K562 (cell line): ENCODE measurements at regions not wholly inside any gene's neighbourhood (a gene's known extent, or its start where the extent isn't known, plus 50 kb on each side); places are given as distances from the start of the nearest gene placed in this dataset.

ENCODE experiments used
- ATAC-seq: fragments of 200-7000 bp; cut with Tn5 transposase; 3 replicates; pipeline ENCODE4 v1.9.1; 2020; ENCODE audit warnings: moderate library complexity
- BruUV-seq: library from RNA; stranded (reverse); fragments of 400-500 nt; replicated peaks from 2 replicates; lab custom pipeline; 2021; lab: Mats Ljungman, UMichigan
- CTCF ChIA-PET: fragments of 300-600 bp; formaldehyde crosslinking; extraction: SDS; loops from one replicate; lab custom pipeline; 2021; ENCODE audit warnings: low intra/inter-chr PET ratio; lab: Yijun Ruan, JAX
- POLR2A ChIA-PET: fragments of 300-600, 350-650 bp; sonication (Branson Sonifier 250); formaldehyde crosslinking; extraction: SDS; loops from one replicate; lab custom pipeline; 2021; ENCODE audit warnings: antibody characterized with exemption, inconsistent platforms; lab: Yijun Ruan, JAX
- DNase-seq, 4 experiments: peaks; one replicate each; pipeline versions ENCODE4 v3.0.0 to v3.0.0-alpha.2; 2011 to 2018; ENCODE audit warnings: low spot score in 3 of 4, mixed read lengths in 3 of 4; ENCODE audit errors: extremely low read depth in 1 of 4
- FAIRE-seq: peaks from 2 replicates; lab custom pipeline; 2011; peaks lifted over from hg19 to GRCh38; lab: Jason Lieb, UNC
- H2AFZ ChIP-seq: 2 replicates; pipeline ENCODE4 v1.6.0; 2011; ENCODE audit warnings: low read depth, low read length, control low read depth, inconsistent platforms
- H3K27ac ChIP-seq: fragments of 200-600 bp; 3 replicates; pipeline ENCODE4 v1.8.0; 2011; ENCODE audit warnings: low read depth, mild to moderate bottlenecking, control low read depth, inconsistent platforms, low read length, moderate library complexity, mixed read lengths; ENCODE audit errors: extremely low read depth
- H3K27me3 ChIP-seq, 2 experiments: fragments of 300-600 bp in 1 of 2; 2 replicates in 1 of 2; 3 replicates in 1 of 2; pipeline versions ENCODE4 v1.6.0 to v1.8.0; 2011; ENCODE audit warnings: inconsistent platforms in 2 of 2, low read length in 2 of 2, mild to moderate bottlenecking in 1 of 2, mixed read lengths in 1 of 2, moderate library complexity in 1 of 2; ENCODE audit not compliant: control insufficient read depth in 2 of 2, insufficient read depth in 2 of 2
- H3K36me3 ChIP-seq: fragments of 300-600 bp; 3 replicates; pipeline ENCODE4 v1.8.0; 2011; ENCODE audit warnings: mild to moderate bottlenecking, low read length, inconsistent platforms; ENCODE audit not compliant: control insufficient read depth, insufficient read depth
- H3K4me1 ChIP-seq, 2 experiments: fragments of 200-600 bp in 1 of 2; replicated peaks in 1 of 2; 2 replicates in 1 of 2; 3 replicates in 1 of 2; pipeline versions ENCODE4 v1.5.1 to v1.8.0; 2011; ENCODE audit warnings: inconsistent platforms in 2 of 2, low read length in 2 of 2, mild to moderate bottlenecking in 1 of 2, mixed read lengths in 1 of 2, moderate library complexity in 1 of 2; ENCODE audit not compliant: control insufficient read depth in 2 of 2, insufficient read depth in 2 of 2
- H3K4me2 ChIP-seq: 2 replicates; pipeline ENCODE4 v1.6.1; 2011; ENCODE audit warnings: low read length, control low read depth, inconsistent platforms, mixed read lengths; ENCODE audit not compliant: insufficient read depth
- H3K4me3 ChIP-seq: fragments of 200-600 bp; sonication (generic), shearing (Covaris generic); 2 replicates; pipeline ENCODE4 v1.5.1; 2016; ENCODE audit warnings: control low read depth, inconsistent platforms
- H3K79me2 ChIP-seq: fragments of 200-600 bp; 3 replicates; pipeline ENCODE4 v1.8.0; 2011; ENCODE audit warnings: low read length, inconsistent platforms; ENCODE audit not compliant: control insufficient read depth, insufficient read depth
- H3K9ac ChIP-seq, 2 experiments: 2 replicates each; pipeline versions ENCODE4 v1.6.0 to v1.6.1; 2011; ENCODE audit warnings: low read depth in 2 of 2, low read length in 2 of 2, control low read depth in 1 of 2, inconsistent platforms in 1 of 2, mild to moderate bottlenecking in 1 of 2, mixed read lengths in 1 of 2; ENCODE audit not compliant: insufficient read depth in 1 of 2
- H3K9me1 ChIP-seq: one replicate; pipeline ENCODE4 v1.6.0; 2011; ENCODE audit warnings: inconsistent platforms, mild to moderate bottlenecking, low read length, moderate library complexity; ENCODE audit not compliant: control insufficient read depth, insufficient read depth
- H3K9me3 ChIP-seq: replicated peaks from 2 replicates; pipeline ENCODE4 v1.5.1; 2011; ENCODE audit warnings: low read depth, low read length, inconsistent platforms; ENCODE audit not compliant: control insufficient read depth, insufficient read depth
- H4K20me1 ChIP-seq: replicated peaks from 2 replicates; pipeline ENCODE4 v1.6.1; 2011; ENCODE audit warnings: low read length, inconsistent platforms, mixed read lengths; ENCODE audit not compliant: control insufficient read depth, insufficient read depth
- ATF1 ChIP-seq, 2 experiments: fragments of 450-650 bp in 1 of 2; IDR thresholded peaks; 2 replicates each; pipeline ENCODE4 v1.6.1; 2016; ENCODE audit warnings: missing compliant biosample characterization in 1 of 2, missing genetic modification characterization in 1 of 2
- BHLHE40 ChIP-seq: IDR thresholded peaks from 2 replicates; pipeline ENCODE4 v1.6.1; 2011; ENCODE audit warnings: low read length, improper control_type of control experiment
- CBX2 ChIP-seq: fragments of 200-600 bp; sonication (generic); IDR thresholded peaks from one replicate; pipeline ENCODE4 v1.6.1; 2012; ENCODE audit warnings: mild to moderate bottlenecking, low read length, inconsistent platforms; ENCODE audit not compliant: insufficient read depth, poor library complexity, severe bottlenecking
- CHD1 ChIP-seq: fragments of 200-600 bp; sonication (generic); IDR thresholded peaks from one replicate; pipeline ENCODE4 v1.6.1; 2012; ENCODE audit warnings: mild to moderate bottlenecking, moderate library complexity, low read length, inconsistent platforms
- DIDO1 ChIP-seq: fragments of 450-650 bp; IDR thresholded peaks from 2 replicates; pipeline ENCODE4 v1.6.1; 2016; ENCODE audit warnings: low read depth, missing biosample characterization, missing genetic modification characterization
- ETV6 ChIP-seq, 3 experiments: fragments of 150-350 bp in 1 of 3; sonication (generic) in 1 of 3; formaldehyde crosslinking in 1 of 3; IDR thresholded peaks; 2 replicates each; pipeline versions ENCODE4 v1.6.1 to v1.8.0; 2014 to 2022; ENCODE audit warnings: borderline replicate concordance in 2 of 3, low read depth in 2 of 3, antibody characterized with exemption in 1 of 3, low read length in 1 of 3, mild to moderate bottlenecking in 1 of 3, missing genetic modification reagents in 1 of 3
- FIP1L1 ChIP-seq: fragments of 200-400 bp; formaldehyde crosslinking; IDR thresholded peaks from 2 replicates; pipeline ENCODE4 v1.6.1; 2018; ENCODE audit warnings: mild to moderate bottlenecking, low read depth, low read length; ENCODE audit not compliant: poor library complexity, severe bottlenecking
- HES1 ChIP-seq: fragments of 450-650 bp; IDR thresholded peaks from 2 replicates; pipeline ENCODE4 v1.6.1; 2016; ENCODE audit warnings: low read depth, mild to moderate bottlenecking, moderate library complexity
- HNRNPUL1 ChIP-seq: fragments of 200-400 bp; formaldehyde crosslinking; IDR thresholded peaks from 2 replicates; pipeline ENCODE4 v1.6.1; 2017; ENCODE audit warnings: low read length
- MAFF ChIP-seq: IDR thresholded peaks from 2 replicates; pipeline ENCODE4 v1.6.1; 2012; ENCODE audit warnings: low read length, improper control_type of control experiment
- MECOM ChIP-seq: fragments of 250-450 bp; sonication (Bioruptor Pico); IDR thresholded peaks from 2 replicates; pipeline ENCODE4 v1.8.0; 2022; ENCODE audit warnings: inconsistent platforms
- PCBP1 ChIP-seq: fragments of 200-400 bp; formaldehyde crosslinking; IDR thresholded peaks from 2 replicates; pipeline ENCODE4 v1.6.1; 2018; ENCODE audit warnings: mild to moderate bottlenecking, low read depth, low read length; ENCODE audit not compliant: poor library complexity, severe bottlenecking
- RAD51 ChIP-seq: fragments of 450-650 bp; IDR thresholded peaks from 2 replicates; pipeline ENCODE4 v1.7.1; 2016; ENCODE audit warnings: low read depth, mild to moderate bottlenecking, borderline replicate concordance
- RNF2 ChIP-seq: sonication (generic); IDR thresholded peaks from 2 replicates; pipeline ENCODE4 v1.6.1; 2016
- SNIP1 ChIP-seq: fragments of 450-650 bp; IDR thresholded peaks from 2 replicates; pipeline ENCODE4 v1.7.1; 2017; ENCODE audit warnings: low read depth, mild to moderate bottlenecking
- SP2 ChIP-seq: IDR thresholded peaks from 2 replicates; pipeline ENCODE4 v1.6.1; 2011; ENCODE audit warnings: mild to moderate bottlenecking, low read depth, low read length, moderate library complexity; ENCODE audit not compliant: poor library complexity, severe bottlenecking; ENCODE audit errors: extremely low read depth
- SRSF7 ChIP-seq: fragments of 200-400 bp; formaldehyde crosslinking; optimal IDR thresholded peaks from 2 replicates; pipeline ENCODE3; 2017; ENCODE audit warnings: mild to moderate bottlenecking, low read depth, low read length
- ZNF282 ChIP-seq: sonication (generic); formaldehyde crosslinking; IDR thresholded peaks from 2 replicates; pipeline ENCODE4 v1.8.1; 2023; ENCODE audit warnings: missing genetic modification reagents
- ZNF589 ChIP-seq: fragments of 200-800 bp; sonication (Bioruptor generic); IDR thresholded peaks from 2 replicates; pipeline ENCODE4 v1.6.1; 2016; ENCODE audit warnings: low read depth, missing genetic modification characterization, missing compliant biosample characterization
- WGBS: fragments of 100-300 bp; shearing (Covaris generic); methylation state at CpG from one replicate; pipeline ENCODE4 v1.1.6; 2016; ENCODE audit warnings: low coverage, mixed read lengths; ENCODE audit not compliant: insufficient coverage; ENCODE audit errors: missing lambda C conversion rate; 5-methylcytosine and 5-hydroxymethylcytosine counted together
- in situ Hi-C: fragments of 300-500 bp; cut with MboI; formaldehyde crosslinking; loops from 4 replicates; pipeline ENCODE4 v1.15.0; 2018; ENCODE audit warnings: inconsistent platforms, mixed read lengths
- intact Hi-C: fragments of 100-400 bp; cut with micrococcal nuclease; formaldehyde crosslinking; loops from 2 replicates; pipeline ENCODE4 v1.14.2; 2022

GRCh38 chr15:92228830-92229229 lies 164.9 kb upstream of the ST8SIA2 start:
- 0% methylated on average over 2 of the region's 2 CpGs for WGBS
- H3K4me1 ChIP-seq, result no peaks in the 10 kb centered on the region
- no peaks in the 10 kb centered on the region for H3K79me2 ChIP-seq
- DNase-seq, result no peak
- H3K27me3 ChIP-seq, result no peaks in the 10 kb centered on the region
- ATAC-seq, result no peak
- H4K20me1 ChIP-seq, result no peaks in the 10 kb centered on the region
- H3K27ac ChIP-seq, result no peak overlapping the region
- no peak overlapping the region for H3K9ac ChIP-seq
- BruUV-seq, result no TSS peak
- no peak overlapping the region for H3K4me2 ChIP-seq
- no peaks in the 10 kb centered on the region for H3K9me3 ChIP-seq
- POLR2A ChIA-PET, result no interaction called here
- H3K4me3 ChIP-seq, result no peak overlapping the region
- no peaks in the 10 kb centered on the region for H3K36me3 ChIP-seq
- H3K9me1 ChIP-seq, result no peaks in the 10 kb centered on the region
- FAIRE-seq, result no peak
- intact Hi-C loops (loop anchor here (5.0 kb wide), 1 partner anchor 132 kb away; no protein-coding TSS in a partner anchor), in situ Hi-C loops (no loop called here)
- H2AFZ ChIP-seq, result no peak overlapping the region
- CTCF ChIA-PET, result no interaction called here
- TF ChIP-seq SNIP1 (no peak), CHD1 (no peak), SP2 (no peak), BHLHE40 (no peak), SRSF7 (no peak), RNF2 (no peak), ZNF282 (no peak), PCBP1 (no peak), FIP1L1 (no peak), DIDO1 (tag) (no peak), RAD51 (no peak), HNRNPUL1 (no peak), CBX2 (no peak), ATF1 (CRISPR knock-in tag; IDR thresholded peaks at IDR 0.05) (no peak), ATF1 (tag; IDR thresholded peaks at IDR 0.05) (no peak), HES1 (no peak), MAFF (no peak), ZNF589 (CRISPR knock-in tag) (no peak), ETV6 (IDR thresholded peaks at IDR 0.05; ENCODE audit: borderline replicate concordance in 1 of 2, low read depth in 2 of 2, low read length in 1 of 2) (no peak), ETV6 (CRISPR knock-in tag; IDR thresholded peaks at IDR 0.05; ENCODE audit: borderline replicate concordance) (no peak), MECOM (CRISPR knock-in tag) (no peak)
